ENCODE measurements at regions not wholly inside any gene's neighbourhood (a gene's known extent, or its start where the extent isn't known, plus 50 kb on each side); places are given as distances from the start of the nearest gene placed in this dataset.

DNA sequence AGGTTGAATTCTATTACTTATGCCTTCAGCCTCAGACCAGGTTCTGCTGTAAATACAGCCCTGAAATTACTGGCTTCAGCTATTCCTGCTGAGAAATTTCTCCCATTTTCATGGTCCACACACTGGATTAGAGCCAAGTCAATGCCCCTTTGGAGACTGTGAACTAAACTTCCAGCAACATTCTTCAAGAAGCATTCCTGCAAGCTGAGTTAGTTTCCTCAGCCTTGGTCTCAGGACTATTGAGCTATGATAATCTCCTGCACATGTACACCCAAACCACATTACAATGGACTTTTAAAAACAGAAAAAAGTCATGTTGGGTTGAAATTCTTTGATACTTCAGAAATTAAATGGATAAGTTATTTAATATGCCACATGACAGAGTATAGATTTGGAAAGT, 58.0 kb upstream of the AVPR1A start:
- Histone ChIP-seq H3K4me3 (no peak overlapping the region), H3K27ac (no peak overlapping the region)
- DNase-seq (ENCODE audit: low spot score), result no peak
- TF ChIP-seq CTCF (IDR thresholded peaks at IDR 0.05), result no peak

DNA sequence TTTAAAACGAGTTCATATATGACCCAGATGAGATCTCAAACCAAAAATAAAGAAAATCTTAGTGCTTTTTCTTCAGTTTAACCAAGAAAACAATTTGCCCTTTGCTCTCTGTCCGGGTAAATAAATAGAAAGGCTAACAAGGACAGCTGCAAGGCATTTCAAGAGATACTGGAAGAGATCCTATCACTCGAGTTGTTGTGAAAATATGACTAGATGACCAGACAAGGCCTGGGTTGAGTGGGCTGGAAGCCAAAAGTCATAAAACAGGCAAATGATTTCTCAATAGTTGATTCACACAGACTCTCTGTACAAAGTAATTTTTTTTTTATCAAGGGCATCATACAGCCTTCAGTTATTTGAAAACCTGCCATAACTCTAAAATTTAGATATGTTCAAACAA, 55.9 kb upstream of the AVPR1A start:
- DNase-seq (ENCODE audit: low spot score), result no peak
- no peak overlapping the region for H3K4me3 ChIP-seq
- TF ChIP-seq CTCF (IDR thresholded peaks at IDR 0.05), result no peak
- no peak overlapping the region for H3K27ac ChIP-seq

DNA sequence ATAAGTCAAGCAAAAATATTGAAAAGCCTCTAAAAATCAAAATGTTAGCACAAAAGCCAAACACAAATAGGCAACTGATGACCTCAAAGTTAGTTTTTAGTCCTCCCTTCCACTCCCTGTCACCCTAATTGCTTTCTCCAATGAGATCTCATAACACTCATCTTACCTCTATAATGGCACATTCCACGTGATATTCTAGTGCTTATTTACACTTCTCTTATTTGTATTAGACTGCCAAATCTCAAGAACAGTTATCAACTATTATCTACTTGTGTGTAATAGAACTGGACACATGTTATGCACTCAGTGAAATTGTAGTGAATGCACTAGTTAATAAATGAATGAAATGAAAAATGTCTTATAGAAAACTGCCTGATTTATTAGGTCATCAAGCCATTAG, 55.5 kb upstream of the AVPR1A start:
- Histone ChIP-seq H3K4me3 (no peak overlapping the region), H3K27ac (no peak overlapping the region)
- no peak for TF ChIP-seq CTCF (IDR thresholded peaks at IDR 0.05)
- no peak for DNase-seq (ENCODE audit: low spot score)
